ENCODE measurements at regions not wholly inside any gene's neighbourhood (a gene's known extent, or its start where the extent isn't known, plus 50 kb on each side); places are given as distances from the start of the nearest gene placed in this dataset.

DNA sequence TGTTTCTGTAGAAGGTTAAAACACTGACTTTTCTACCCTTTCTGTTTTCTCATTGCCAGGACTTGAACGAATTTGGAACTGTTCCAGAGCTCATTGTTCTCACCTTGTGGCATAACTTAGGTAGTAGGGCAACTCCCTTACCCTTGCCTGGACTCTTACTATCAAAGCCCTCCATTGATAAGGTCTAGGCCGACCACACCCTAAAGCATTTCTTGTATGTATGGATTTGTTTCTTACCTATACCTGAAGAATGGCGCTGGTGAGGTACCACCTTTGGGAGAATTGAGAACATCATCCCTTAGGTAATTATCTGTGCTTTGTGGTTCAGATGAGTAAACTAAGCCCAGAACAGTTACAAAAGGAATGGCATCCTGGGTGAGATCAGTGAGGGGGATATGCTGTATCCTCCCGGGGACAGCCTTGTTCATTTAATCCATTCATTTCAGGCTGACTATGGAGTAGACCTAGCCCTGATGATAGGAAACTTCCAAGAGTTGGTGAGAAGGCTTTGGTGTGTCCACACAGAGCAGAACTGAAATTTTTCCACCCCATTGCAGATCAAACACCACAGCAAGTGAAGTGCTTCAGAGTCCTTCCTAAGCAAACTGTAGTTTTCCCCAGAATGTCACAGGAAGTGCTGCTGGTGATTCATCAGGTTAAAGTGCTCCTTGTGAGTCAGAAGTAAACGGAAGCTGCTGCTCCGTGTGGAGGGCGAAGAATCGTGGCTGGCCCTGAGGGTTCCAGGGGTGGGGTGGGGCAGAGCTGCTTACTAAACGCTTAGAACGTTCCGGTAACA, 113.0 kb downstream of the TEX26 start:
- Histone ChIP-seq H3K36me3 (replicated peaks in 1 of 2) (no peaks in the 10 kb centered on the region), H3K27me3 (no peaks in the 10 kb centered on the region), H3K9me3 (replicated peaks in 1 of 3) (no peaks in the 10 kb centered on the region), H3K4me3 (peak overlapping the region in 1 of 4 donors; percentile 14), H3K4me1 (replicated peaks in 1 of 2) (peaks cover 12 to 21% of the 10 kb centered on the region in 2 donors), H3K27ac (peak overlapping the region in 3 of 5 donors; percentile 45 to 71 (median 60))
- 31 to 36% (median 33%) methylated on average over 11 of the region's 11 CpGs for WGBS, 4 donors
- intact Hi-C loops (cut with DNase I), result no loop called here
- TF ChIP-seq, protein P1, sequence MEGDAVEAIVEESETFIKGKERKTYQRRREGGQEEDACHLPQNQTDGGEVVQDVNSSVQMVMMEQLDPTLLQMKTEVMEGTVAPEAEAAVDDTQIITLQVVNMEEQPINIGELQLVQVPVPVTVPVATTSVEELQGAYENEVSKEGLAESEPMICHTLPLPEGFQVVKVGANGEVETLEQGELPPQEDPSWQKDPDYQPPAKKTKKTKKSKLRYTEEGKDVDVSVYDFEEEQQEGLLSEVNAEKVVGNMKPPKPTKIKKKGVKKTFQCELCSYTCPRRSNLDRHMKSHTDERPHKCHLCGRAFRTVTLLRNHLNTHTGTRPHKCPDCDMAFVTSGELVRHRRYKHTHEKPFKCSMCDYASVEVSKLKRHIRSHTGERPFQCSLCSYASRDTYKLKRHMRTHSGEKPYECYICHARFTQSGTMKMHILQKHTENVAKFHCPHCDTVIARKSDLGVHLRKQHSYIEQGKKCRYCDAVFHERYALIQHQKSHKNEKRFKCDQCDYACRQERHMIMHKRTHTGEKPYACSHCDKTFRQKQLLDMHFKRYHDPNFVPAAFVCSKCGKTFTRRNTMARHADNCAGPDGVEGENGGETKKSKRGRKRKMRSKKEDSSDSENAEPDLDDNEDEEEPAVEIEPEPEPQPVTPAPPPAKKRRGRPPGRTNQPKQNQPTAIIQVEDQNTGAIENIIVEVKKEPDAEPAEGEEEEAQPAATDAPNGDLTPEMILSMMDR (IDR thresholded peaks at IDR 0.05), result no peak
- TF ChIP-seq POLR2A (IDR thresholded peaks at IDR 0.05), result peak in 1 of 2 donors; percentile 32
- DNase-seq, result peak; percentile 60 to 82 (median 69)

DNA sequence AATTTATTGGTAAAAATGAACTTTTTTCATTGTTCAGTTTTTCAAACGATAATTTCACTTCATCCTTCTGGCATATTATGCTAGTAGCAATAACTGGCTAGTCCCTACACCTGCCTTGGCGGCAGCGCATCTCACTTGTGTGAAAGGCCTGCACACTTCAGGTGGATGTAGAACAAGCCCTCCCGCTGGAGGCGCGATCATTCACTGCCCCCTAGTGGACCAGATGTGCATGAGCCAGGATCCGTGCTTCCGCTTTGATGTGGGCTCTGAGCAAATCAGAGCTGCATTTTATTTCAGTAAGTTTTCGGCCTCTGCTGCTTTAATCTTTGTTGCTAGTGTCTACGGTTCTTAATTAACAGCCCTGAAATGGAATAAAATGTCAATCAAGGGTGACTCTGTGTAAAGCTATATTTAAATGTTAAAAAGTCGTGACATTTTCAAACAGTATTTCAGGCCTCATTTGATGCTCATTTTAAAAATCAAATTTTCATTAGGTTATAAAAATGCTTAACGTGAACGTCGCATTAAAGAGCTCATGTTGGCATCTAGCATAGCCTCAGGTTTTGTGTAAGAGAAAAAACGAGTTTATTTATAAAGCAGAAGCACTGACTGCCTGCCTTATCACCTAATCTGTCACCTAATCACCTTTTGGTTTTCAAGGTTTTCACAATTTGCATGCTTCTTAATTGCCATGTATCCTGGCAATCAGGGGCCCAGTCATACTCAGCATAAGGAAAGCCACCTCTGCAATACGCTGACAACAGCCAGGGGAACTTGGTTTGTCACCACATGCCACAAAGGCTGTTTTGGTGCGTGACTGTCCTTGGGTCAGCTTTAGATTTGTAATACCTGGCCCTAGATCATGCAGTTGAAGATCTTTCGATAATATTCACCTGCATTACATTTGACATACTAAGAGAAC, 112.2 kb downstream of the TEX26 start:
- Histone ChIP-seq H3K27ac (peak overlapping the region in 2 of 5 donors; percentile 60 to 71), H3K36me3 (replicated peaks in 1 of 2) (no peaks in the 10 kb centered on the region), H3K27me3 (no peaks in the 10 kb centered on the region), H3K4me1 (replicated peaks in 1 of 2) (peaks cover 12 to 21% of the 10 kb centered on the region in 2 donors), H3K4me3 (no peak overlapping the region), H3K9me3 (replicated peaks in 1 of 3) (no peaks in the 10 kb centered on the region)
- peak; percentile 74 to 92 (median 81) for DNase-seq
- intact Hi-C loops (cut with DNase I), result loop anchor here in 1 of 2 donors (5.0 kb wide), 1 partner anchor 912 kb away; no protein-coding TSS in a partner anchor
- TF ChIP-seq POLR2A (IDR thresholded peaks at IDR 0.05), result no peak
- TF ChIP-seq, protein P1 (IDR thresholded peaks at IDR 0.05), result peak; percentile 86 to 97 (median 91)
- 20 to 28% (median 22%) methylated on average over 14 to 18 of the region's 18 CpGs for WGBS, 4 donors

DNA sequence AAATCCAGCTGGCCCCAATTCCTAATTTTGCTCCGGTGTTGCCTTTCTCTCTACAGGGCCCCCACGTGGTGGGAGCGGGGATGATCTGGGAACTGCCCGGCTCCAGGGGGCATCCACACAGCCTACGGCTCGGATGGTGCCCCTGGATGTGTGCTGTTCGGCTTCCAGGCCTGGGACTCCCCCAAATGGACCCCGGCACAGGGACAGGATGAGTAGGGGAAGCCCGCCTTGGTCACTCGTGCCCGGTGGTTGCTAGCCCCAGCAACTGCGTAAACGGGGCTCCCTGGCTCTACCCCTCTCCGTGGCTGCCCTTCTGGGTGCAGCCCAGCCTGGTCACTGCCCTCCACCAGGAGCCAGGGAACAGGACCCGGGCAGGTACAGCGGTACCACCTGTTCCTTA, 111.5 kb downstream of the TEX26 start:
- H3K9me3 ChIP-seq (replicated peaks in 1 of 3), result no peaks in the 10 kb centered on the region
- no peaks in the 10 kb centered on the region for H3K27me3 ChIP-seq
- H3K4me3 ChIP-seq, result no peak overlapping the region
- 28 to 63% (median 43%) methylated on average over 4 to 16 of the region's 16 CpGs for WGBS, 4 donors
- intact Hi-C loops (cut with DNase I), result loop anchor here in 1 of 2 donors (5.0 kb wide), 1 partner anchor 912 kb away; no protein-coding TSS in a partner anchor
- no peak overlapping the region for H3K27ac ChIP-seq
- no peak for DNase-seq
- TF ChIP-seq POLR2A (IDR thresholded peaks at IDR 0.05), result no peak
- peaks cover 12 to 21% of the 10 kb centered on the region in 2 donors for H3K4me1 ChIP-seq (replicated peaks in 1 of 2)
- H3K36me3 ChIP-seq (replicated peaks in 1 of 2), result no peaks in the 10 kb centered on the region

DNA sequence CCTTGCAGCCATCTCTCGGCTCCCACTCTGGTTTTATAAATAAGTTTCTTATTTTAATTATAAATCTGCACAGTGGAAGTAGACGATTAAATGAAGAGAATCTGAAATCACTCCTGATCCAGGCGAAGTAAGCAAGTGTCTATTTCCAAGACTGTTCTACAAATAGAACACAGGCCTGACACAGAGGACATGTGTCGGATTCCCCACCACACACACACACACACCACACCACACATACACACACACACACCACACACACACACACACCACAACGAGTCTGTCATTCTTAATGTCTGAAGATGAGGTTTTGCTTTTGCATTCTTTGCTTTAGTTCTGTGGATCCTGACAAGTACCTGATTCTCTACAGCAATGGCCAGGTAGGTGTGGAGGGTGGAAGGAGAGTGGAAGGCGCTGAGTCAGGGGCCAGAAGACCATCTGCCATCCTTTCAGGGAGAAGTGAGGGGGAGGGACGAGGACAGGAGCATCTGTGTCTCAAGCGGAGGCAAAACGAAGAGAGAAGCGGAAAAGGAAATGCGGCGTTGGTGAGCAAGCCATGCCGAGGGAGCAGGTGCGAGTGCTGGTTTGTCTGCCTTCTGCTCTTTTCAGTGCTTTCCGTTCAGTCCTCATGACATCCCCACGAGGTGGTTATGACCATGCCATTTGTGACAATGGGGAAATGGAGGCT, 110.2 kb downstream of the TEX26 start:
- no peak for DNase-seq
- no peak overlapping the region for H3K27ac ChIP-seq
- H3K4me1 ChIP-seq (replicated peaks in 1 of 2), result peaks cover 12 to 21% of the 10 kb centered on the region in 2 donors
- WGBS, 4 donors, result 82 to 90% (median 86%) methylated on average over 16 of the region's 16 CpGs
- TF ChIP-seq, protein P1 (IDR thresholded peaks at IDR 0.05), result no peak
- TF ChIP-seq POLR2A (IDR thresholded peaks at IDR 0.05), result no peak
- no peaks in the 10 kb centered on the region for H3K27me3 ChIP-seq
- H3K4me3 ChIP-seq, result no peak overlapping the region
- H3K36me3 ChIP-seq (replicated peaks in 1 of 2), result no peaks in the 10 kb centered on the region
- intact Hi-C loops (cut with DNase I), result loop anchor here in 1 of 2 donors (5.0 kb wide), 1 partner anchor 910 kb away; no protein-coding TSS in a partner anchor
- H3K9me3 ChIP-seq (replicated peaks in 1 of 3), result no peaks in the 10 kb centered on the region
